ENCODE measurements at regions not wholly inside any gene's neighbourhood (a gene's known extent, or its start where the extent isn't known, plus 50 kb on each side); places are given as distances from the start of the nearest gene placed in this dataset.
"Not testable (repeated sequence)": the region's sequence is repeated elsewhere in the genome, so short reads cannot be mapped to it uniquely, and the experiment has no call there.

DNA sequence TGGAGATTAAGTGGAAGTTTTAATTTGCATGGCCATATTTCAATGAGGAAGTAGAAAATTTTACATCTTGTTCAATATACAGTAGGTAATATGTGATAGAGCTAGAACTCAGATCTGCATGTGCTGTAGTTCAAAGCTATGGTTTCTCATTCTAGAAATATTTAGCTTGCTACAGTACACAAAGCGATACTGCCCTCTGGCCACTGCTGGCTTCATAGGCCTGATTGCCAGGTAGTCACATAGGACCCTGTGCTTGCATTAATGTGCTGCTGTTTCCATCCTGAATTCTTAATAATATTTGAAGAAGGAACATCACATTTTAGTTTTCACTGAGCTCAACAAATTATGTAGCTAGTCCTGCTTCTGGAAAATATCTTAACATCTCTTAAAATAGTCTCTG lies 87.0 kb downstream of the PLSCR2 start:
- Histone ChIP-seq H3K9me3 (replicated peaks in 1 of 11) (peaks cover 0 to 8% (median 0%) of the 10 kb centered on the region in 11 experiments; a peak in 2 of 22 replicates), H4K20me1 (no peaks in the 10 kb centered on the region), H3K27me3 (no peaks in the 10 kb centered on the region), H3K4me3 (no peak overlapping the region), H3K9ac (no peak overlapping the region), H3K4me1 (no peaks in the 10 kb centered on the region), H3K36me3 (no peaks in the 10 kb centered on the region), H3K4me2 (no peak overlapping the region), H3K27ac (no peak overlapping the region)
- no peak for TF ChIP-seq Cebpa-rat (IDR thresholded peaks at IDR 0.05)

- H3K27me3 ChIP-seq, result no peaks in the 10 kb centered on the region
- no peak overlapping the region for H3K9ac ChIP-seq
- no peak overlapping the region for H3K4me3 ChIP-seq
- H3K9me3 ChIP-seq (replicated peaks in 1 of 11), result peaks cover 0 to 8% (median 0%) of the 10 kb centered on the region in 11 experiments; a peak in 2 of 22 replicates
- no peaks in the 10 kb centered on the region for H3K36me3 ChIP-seq
- no peaks in the 10 kb centered on the region for H3K4me1 ChIP-seq
- H3K4me2 ChIP-seq, result no peak overlapping the region
- TF ChIP-seq Cebpa-rat (IDR thresholded peaks at IDR 0.05), result no peak
- H3K27ac ChIP-seq, result no peak overlapping the region
- no peaks in the 10 kb centered on the region for H4K20me1 ChIP-seq
These were observed 89.3 kb downstream of the PLSCR2 start for GRCh38 chr3:146380046-146380445.

DNA sequence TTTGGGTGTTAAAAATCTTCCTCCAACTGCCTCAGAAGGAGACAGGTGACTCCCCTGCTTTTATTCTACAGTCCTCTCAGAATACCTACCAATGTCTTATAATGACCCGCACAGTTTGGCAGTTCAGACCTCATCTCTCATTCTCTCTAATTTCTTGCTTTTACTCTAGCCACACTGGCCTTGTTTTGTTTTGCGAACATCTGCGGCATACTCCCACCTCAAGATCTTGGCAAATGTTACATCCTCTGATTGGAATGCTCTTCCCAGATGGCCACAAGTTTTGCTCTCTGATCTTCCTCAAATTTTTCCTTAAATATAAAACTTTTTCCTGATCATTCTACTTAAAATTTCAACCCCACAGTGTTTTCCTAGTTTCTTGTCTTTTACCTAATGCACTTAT lies 94.1 kb downstream of the PLSCR2 start:
- no peak overlapping the region for H3K9ac ChIP-seq
- H3K27me3 ChIP-seq, result no peaks in the 10 kb centered on the region
- no peak for TF ChIP-seq Cebpa-rat (IDR thresholded peaks at IDR 0.05)
- H3K36me3 ChIP-seq, result no peaks in the 10 kb centered on the region
- H4K20me1 ChIP-seq, result no peaks in the 10 kb centered on the region
- H3K4me1 ChIP-seq, result no peaks in the 10 kb centered on the region
- H3K27ac ChIP-seq, result no peak overlapping the region
- H3K4me2 ChIP-seq, result no peak overlapping the region
- H3K9me3 ChIP-seq (replicated peaks in 1 of 11), result peaks cover 6 to 30% (median 19%) of the 10 kb centered on the region in 11 experiments; a peak in 20 of 22 replicates
- no peak overlapping the region for H3K4me3 ChIP-seq

- Histone ChIP-seq H3K9ac (no peak overlapping the region), H3K4me2 (no peak overlapping the region), H3K9me3 (replicated peaks in 1 of 11) (peaks cover 6 to 30% (median 19%) of the 10 kb centered on the region in 11 experiments; a peak in 20 of 22 replicates), H3K36me3 (no peaks in the 10 kb centered on the region), H3K4me1 (no peaks in the 10 kb centered on the region), H4K20me1 (no peaks in the 10 kb centered on the region), H3K4me3 (no peak overlapping the region), H3K27me3 (no peaks in the 10 kb centered on the region), H3K27ac (no peak overlapping the region)
- no peak for TF ChIP-seq Cebpa-rat (IDR thresholded peaks at IDR 0.05)
These were observed 95.2 kb downstream of the PLSCR2 start for GRCh38 chr3:146374146-146374545.

- H3K9me3 ChIP-seq (replicated peaks in 1 of 11), result peaks cover 6 to 22% (median 19%) of the 10 kb centered on the region in 11 experiments; a peak in 20 of 22 replicates
- no peak overlapping the region for H3K4me3 ChIP-seq
- no peak overlapping the region for H3K9ac ChIP-seq
- no peaks in the 10 kb centered on the region for H3K4me1 ChIP-seq
- no peaks in the 10 kb centered on the region for H3K36me3 ChIP-seq
- no peaks in the 10 kb centered on the region for H4K20me1 ChIP-seq
- no peak overlapping the region for H3K27ac ChIP-seq
- no peak overlapping the region for H3K4me2 ChIP-seq
- TF ChIP-seq Cebpa-rat (IDR thresholded peaks at IDR 0.05), result no peak
- H3K27me3 ChIP-seq, result no peaks in the 10 kb centered on the region
These were observed 97.5 kb downstream of the PLSCR2 start for GRCh38 chr3:146371902-146372301.

DNA sequence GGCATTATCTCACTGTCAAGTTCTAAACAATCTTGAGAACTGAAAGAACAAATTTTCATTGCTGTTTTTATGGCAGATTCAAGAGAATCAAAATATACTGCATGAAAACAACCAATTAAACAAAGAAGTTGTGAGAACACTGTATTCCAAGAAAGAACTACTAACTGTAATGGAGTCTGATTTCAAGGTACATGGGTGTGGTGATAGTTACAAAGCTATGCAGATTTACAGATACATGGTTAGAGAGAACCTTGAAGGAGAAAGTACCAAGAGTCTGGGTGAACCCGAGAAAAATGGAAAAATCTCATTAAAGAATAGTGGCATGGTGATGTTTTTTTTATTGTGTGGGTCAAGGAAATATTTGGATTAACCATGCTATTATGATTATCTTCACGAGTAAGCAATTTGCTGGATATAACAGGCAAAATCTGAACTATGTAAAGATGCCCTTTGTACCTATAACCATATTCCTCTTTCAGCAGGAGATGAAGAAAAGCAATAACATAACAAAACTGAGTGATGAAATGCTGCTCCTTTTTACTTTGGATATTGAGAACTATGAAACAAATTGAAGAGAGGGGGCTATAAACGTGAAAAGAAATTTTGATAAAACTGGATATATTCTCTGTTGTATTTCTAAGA lies 100.4 kb downstream of the PLSCR2 start:
- no peak overlapping the region for H3K9ac ChIP-seq
- H3K4me2 ChIP-seq, result no peak overlapping the region
- no peaks in the 10 kb centered on the region for H3K36me3 ChIP-seq
- H3K27me3 ChIP-seq, result no peaks in the 10 kb centered on the region
- no peaks in the 10 kb centered on the region for H3K4me1 ChIP-seq
- no peak overlapping the region for H3K27ac ChIP-seq
- TF ChIP-seq Cebpa-rat (IDR thresholded peaks at IDR 0.05), result no peak
- H3K9me3 ChIP-seq (replicated peaks in 1 of 11), result peaks cover 6 to 22% (median 19%) of the 10 kb centered on the region in 11 experiments; a peak in 20 of 22 replicates
- no peak overlapping the region for H3K4me3 ChIP-seq
- H4K20me1 ChIP-seq, result no peaks in the 10 kb centered on the region

GRCh38 chr3:146359841-146360240 lies 108.9 kb upstream of the PLSCR4 start:
- no peaks in the 10 kb centered on the region for H3K36me3 ChIP-seq
- H3K4me3 ChIP-seq, result no peak overlapping the region
- no peaks in the 10 kb centered on the region for H3K4me1 ChIP-seq
- H3K27ac ChIP-seq, result no peak overlapping the region
- TF ChIP-seq Cebpa-rat (IDR thresholded peaks at IDR 0.05), result no peak
- H3K4me2 ChIP-seq, result no peak overlapping the region
- no peak overlapping the region for H3K9ac ChIP-seq
- H3K27me3 ChIP-seq, result no peaks in the 10 kb centered on the region
- H4K20me1 ChIP-seq, result no peaks in the 10 kb centered on the region
- H3K9me3 ChIP-seq (replicated peaks in 1 of 11), result peaks cover 0 to 32% (median 27%) of the 10 kb centered on the region in 11 experiments; a peak in 15 of 22 replicates

DNA sequence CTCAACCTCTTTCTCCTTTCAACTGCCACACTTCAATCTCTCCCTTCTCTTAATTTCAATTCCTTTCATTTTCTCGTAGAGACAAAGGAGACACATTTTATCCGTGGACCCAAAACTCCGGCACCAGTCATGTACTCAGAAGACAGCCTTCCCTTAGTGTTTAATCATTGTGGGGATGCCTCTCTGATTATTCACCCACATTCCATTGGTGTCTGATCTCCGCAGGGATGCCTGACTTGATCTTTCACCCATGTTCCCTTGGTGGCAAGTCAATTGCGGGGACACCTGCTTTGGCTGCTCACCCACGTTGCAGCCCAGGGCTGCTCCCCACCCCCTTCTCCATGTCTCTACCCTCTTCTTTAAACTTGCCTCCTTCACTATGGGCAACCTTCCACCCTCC lies 103.5 kb upstream of the PLSCR4 start:
- H3K4me1 ChIP-seq, H3K9ac ChIP-seq, H3K4me3 ChIP-seq, H4K20me1 ChIP-seq, H3K27ac ChIP-seq, H3K27me3 ChIP-seq, H3K36me3 ChIP-seq, H3K4me2 ChIP-seq: not testable (repeated sequence)
- peaks cover 0 to 11% (median 0%) of the 10 kb centered on the region in 11 experiments; a peak in 6 of 22 replicates for H3K9me3 ChIP-seq (replicated peaks in 1 of 11)

GRCh38 chr3:146350852-146351251 lies 99.9 kb upstream of the PLSCR4 start:
- Histone ChIP-seq H3K4me1 (no peaks in the 10 kb centered on the region), H3K9me3 (replicated peaks in 1 of 11) (peaks cover 0 to 4% (median 0%) of the 10 kb centered on the region in 11 experiments; a peak in 1 of 22 replicates), H3K27ac (no peak overlapping the region), H3K27me3 (no peaks in the 10 kb centered on the region), H3K9ac (no peak overlapping the region), H3K4me3 (no peak overlapping the region), H3K36me3 (no peaks in the 10 kb centered on the region), H3K4me2 (no peak overlapping the region), H4K20me1 (no peaks in the 10 kb centered on the region)
- no peak for TF ChIP-seq Cebpa-rat (IDR thresholded peaks at IDR 0.05)

GRCh38 chr3:146345900-146346299 lies 95.0 kb upstream of the PLSCR4 start:
- TF ChIP-seq Cebpa-rat (IDR thresholded peaks at IDR 0.05), result no peak
- H3K36me3 ChIP-seq, result no peaks in the 10 kb centered on the region
- no peaks in the 10 kb centered on the region for H4K20me1 ChIP-seq
- H3K4me2 ChIP-seq, result no peak overlapping the region
- no peaks in the 10 kb centered on the region for H3K9me3 ChIP-seq (replicated peaks in 1 of 11)
- no peaks in the 10 kb centered on the region for H3K27me3 ChIP-seq
- no peak overlapping the region for H3K9ac ChIP-seq
- no peak overlapping the region for H3K4me3 ChIP-seq
- no peaks in the 10 kb centered on the region for H3K4me1 ChIP-seq
- H3K27ac ChIP-seq, result no peak overlapping the region
